Kidney (tissue), 13 donors: ENCODE measurements at regions not wholly inside any gene's neighbourhood (a gene's known extent, or its start where the extent isn't known, plus 50 kb on each side); places are given as distances from the start of the nearest gene placed in this dataset.

Source experiments
- DNase-seq, 5 donors: peaks; one replicate each; pipeline ENCODE4 v3.0.0-alpha.2; 2013 to 2020
- FAIRE-seq: peaks from 2 replicates; lab custom pipeline; 2012; peaks lifted over from hg19 to GRCh38; lab: Jason Lieb, UNC
- H3K27ac ChIP-seq, 2 donors: one replicate each; pipeline ENCODE4 v1.7.0; 2013; ENCODE audit warnings: low read depth in 2 of 2, low read length in 2 of 2, inconsistent platforms in 1 of 2
- H3K27me3 ChIP-seq: one replicate; pipeline ENCODE4 v1.7.1; 2013; ENCODE audit warnings: low read length, inconsistent platforms; ENCODE audit not compliant: control insufficient read depth, insufficient read depth
- H3K36me3 ChIP-seq, 3 donors: one replicate each; pipeline versions ENCODE4 v1.7.0 to v1.7.1; 2013; ENCODE audit warnings: low read length in 3 of 3, control low read depth in 1 of 3, inconsistent platforms in 1 of 3; ENCODE audit not compliant: insufficient read depth in 3 of 3, control insufficient read depth in 2 of 3
- H3K4me1 ChIP-seq, 3 donors: one replicate each; pipeline versions ENCODE4 v1.7.0 to v1.7.1; 2013; ENCODE audit warnings: low read length in 3 of 3, inconsistent platforms in 1 of 3, low read depth in 1 of 3; ENCODE audit not compliant: control insufficient read depth in 2 of 3, insufficient read depth in 2 of 3
- H3K4me3 ChIP-seq, 3 donors: one replicate each; pipeline versions ENCODE4 v1.7.0 to v1.8.1; 2013; ENCODE audit warnings: low read length in 3 of 3, control low read depth in 1 of 3, inconsistent platforms in 1 of 3
- H3K9ac ChIP-seq, 3 donors: one replicate each; pipeline versions ENCODE4 v1.7.0 to v1.7.1; 2013; ENCODE audit warnings: low read length in 3 of 3, control low read depth in 1 of 3, inconsistent platforms in 1 of 3
- H3K9me3 ChIP-seq, 3 donors: one replicate each; pipeline versions ENCODE4 v1.7.0 to v1.7.1; 2013; ENCODE audit warnings: low read length in 3 of 3, control low read depth in 1 of 3, inconsistent platforms in 1 of 3; ENCODE audit not compliant: control insufficient read depth in 2 of 3, insufficient read depth in 1 of 3
- intact Hi-C: fragments of 100-400 bp; cut with DNase I; formaldehyde crosslinking; loops from one replicate; pipeline ENCODE4 v1.11.1; 2022
- TF ChIP-seq, protein P1 (sequence below): IDR thresholded peaks from 3 replicates; pipeline ENCODE4 v1.5.1; 2012; ENCODE audit warnings: mild to moderate bottlenecking, moderate library complexity, borderline replicate concordance; ENCODE audit not compliant: insufficient read depth; ENCODE audit errors: extremely low read depth
- donor health status: control.
- donor health status: control.
- donor health status: control.
- donor health status: control.
- donor health status: control.
- donor health status: DM: yes; HTN: yes; CAD: no.
- donor health status: Normal renal cell carcinoma (clear cell type).

- intact Hi-C loops, result no loop called here
- DNase-seq, result no peak
- no peaks in the 10 kb centered on the region for H3K9me3 ChIP-seq
- H3K4me3 ChIP-seq, result no peak overlapping the region
- H3K9ac ChIP-seq, result no peak overlapping the region
- H3K27ac ChIP-seq, result no peak overlapping the region
- no peaks in the 10 kb centered on the region for H3K4me1 ChIP-seq
- no peaks in the 10 kb centered on the region for H3K27me3 ChIP-seq
- FAIRE-seq, result no peak
- TF ChIP-seq, protein P1, sequence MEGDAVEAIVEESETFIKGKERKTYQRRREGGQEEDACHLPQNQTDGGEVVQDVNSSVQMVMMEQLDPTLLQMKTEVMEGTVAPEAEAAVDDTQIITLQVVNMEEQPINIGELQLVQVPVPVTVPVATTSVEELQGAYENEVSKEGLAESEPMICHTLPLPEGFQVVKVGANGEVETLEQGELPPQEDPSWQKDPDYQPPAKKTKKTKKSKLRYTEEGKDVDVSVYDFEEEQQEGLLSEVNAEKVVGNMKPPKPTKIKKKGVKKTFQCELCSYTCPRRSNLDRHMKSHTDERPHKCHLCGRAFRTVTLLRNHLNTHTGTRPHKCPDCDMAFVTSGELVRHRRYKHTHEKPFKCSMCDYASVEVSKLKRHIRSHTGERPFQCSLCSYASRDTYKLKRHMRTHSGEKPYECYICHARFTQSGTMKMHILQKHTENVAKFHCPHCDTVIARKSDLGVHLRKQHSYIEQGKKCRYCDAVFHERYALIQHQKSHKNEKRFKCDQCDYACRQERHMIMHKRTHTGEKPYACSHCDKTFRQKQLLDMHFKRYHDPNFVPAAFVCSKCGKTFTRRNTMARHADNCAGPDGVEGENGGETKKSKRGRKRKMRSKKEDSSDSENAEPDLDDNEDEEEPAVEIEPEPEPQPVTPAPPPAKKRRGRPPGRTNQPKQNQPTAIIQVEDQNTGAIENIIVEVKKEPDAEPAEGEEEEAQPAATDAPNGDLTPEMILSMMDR, result no peak
- no peaks in the 10 kb centered on the region for H3K36me3 ChIP-seq
Observed at GRCh38 chr9:108103046-108103693, 613.6 kb upstream of the KLF4 start.

GRCh38 chr9:108101410-108101809 lies 611.8 kb upstream of the KLF4 start:
- H3K9me3 ChIP-seq, result no peaks in the 10 kb centered on the region
- no peaks in the 10 kb centered on the region for H3K4me1 ChIP-seq
- intact Hi-C loops, result no loop called here
- TF ChIP-seq, protein P1, result no peak
- no peak overlapping the region for H3K4me3 ChIP-seq
- no peaks in the 10 kb centered on the region for H3K36me3 ChIP-seq
- DNase-seq (no peak), FAIRE-seq (no peak)
- H3K27ac ChIP-seq, result no peak overlapping the region
- no peak overlapping the region for H3K9ac ChIP-seq
- H3K27me3 ChIP-seq, result no peaks in the 10 kb centered on the region

- no peaks in the 10 kb centered on the region for H3K36me3 ChIP-seq
- DNase-seq (no peak), FAIRE-seq (no peak)
- no peaks in the 10 kb centered on the region for H3K4me1 ChIP-seq
- TF ChIP-seq, protein P1, result no peak
- no peaks in the 10 kb centered on the region for H3K9me3 ChIP-seq
- H3K9ac ChIP-seq, result no peak overlapping the region
- H3K27ac ChIP-seq, result no peak overlapping the region
- intact Hi-C loops, result no loop called here
- H3K27me3 ChIP-seq, result no peaks in the 10 kb centered on the region
- no peak overlapping the region for H3K4me3 ChIP-seq
Observed at GRCh38 chr9:108100571-108100970, 611.0 kb upstream of the KLF4 start.

DNA sequence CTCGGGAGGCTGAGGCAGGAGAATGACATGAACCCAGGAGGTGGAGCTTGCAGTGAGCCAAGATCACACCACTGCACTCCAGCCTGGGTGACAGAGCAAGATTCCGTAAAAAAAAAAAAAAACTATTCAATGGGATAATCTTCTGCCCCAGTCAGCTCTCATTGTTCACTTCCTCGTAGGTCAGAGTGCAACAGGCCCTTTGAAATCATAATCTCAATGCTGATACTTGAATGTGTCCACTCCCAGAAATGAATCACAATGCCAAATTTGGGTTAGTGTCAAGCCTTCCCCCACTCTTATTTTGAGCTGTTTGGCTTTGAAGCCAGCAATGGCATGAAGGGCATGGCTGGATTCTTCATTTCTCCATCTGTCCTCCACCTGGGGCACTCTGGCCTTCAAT lies 610.3 kb upstream of the KLF4 start:
- TF ChIP-seq, protein P1, result no peak
- Histone ChIP-seq H3K9me3 (no peaks in the 10 kb centered on the region), H3K27ac (no peak overlapping the region), H3K4me1 (no peaks in the 10 kb centered on the region), H3K9ac (no peak overlapping the region), H3K27me3 (no peaks in the 10 kb centered on the region), H3K36me3 (no peaks in the 10 kb centered on the region), H3K4me3 (no peak overlapping the region)
- intact Hi-C loops, result no loop called here
- FAIRE-seq (no peak), DNase-seq (no peak)
